Endometrium (tissue), 2 donors: ENCODE measurements at regions not wholly inside any gene's neighbourhood (a gene's known extent, or its start where the extent isn't known, plus 50 kb on each side); places are given as distances from the start of the nearest gene placed in this dataset.

Experiments used
- FAIRE-seq: peaks from 2 replicates; lab custom pipeline; 2012; peaks lifted over from hg19 to GRCh38; lab: Jason Lieb, UNC
- donor health status: control.
- donor health status: control.

- no peak for FAIRE-seq
Measured at GRCh38 chr1:177479600-177479999, 308.8 kb downstream of the BRINP2 start.

DNA sequence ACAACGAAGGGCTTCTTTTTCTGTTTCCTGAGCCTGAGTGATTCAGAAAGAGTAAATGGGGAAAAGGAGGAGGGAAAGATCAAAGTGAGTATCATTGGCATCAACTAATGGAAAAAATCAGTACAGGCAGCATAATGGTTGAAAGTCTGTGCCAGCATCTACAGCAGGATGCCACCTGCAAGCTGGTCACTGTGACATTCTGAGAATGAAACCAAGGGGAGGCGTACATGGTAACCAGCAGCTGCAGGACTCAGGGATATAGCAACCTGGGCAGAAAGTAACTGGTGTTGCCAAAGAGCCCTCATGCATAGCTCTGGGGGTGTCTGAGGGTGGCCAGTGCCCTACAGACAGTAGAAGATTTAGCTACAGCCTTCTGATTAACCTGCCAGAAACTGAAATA is 305.9 kb downstream of the BRINP2 start:
- no peak for FAIRE-seq

- FAIRE-seq = no peak
Measured at GRCh38 chr1:177472567-177472966, 301.8 kb downstream of the BRINP2 start.

DNA sequence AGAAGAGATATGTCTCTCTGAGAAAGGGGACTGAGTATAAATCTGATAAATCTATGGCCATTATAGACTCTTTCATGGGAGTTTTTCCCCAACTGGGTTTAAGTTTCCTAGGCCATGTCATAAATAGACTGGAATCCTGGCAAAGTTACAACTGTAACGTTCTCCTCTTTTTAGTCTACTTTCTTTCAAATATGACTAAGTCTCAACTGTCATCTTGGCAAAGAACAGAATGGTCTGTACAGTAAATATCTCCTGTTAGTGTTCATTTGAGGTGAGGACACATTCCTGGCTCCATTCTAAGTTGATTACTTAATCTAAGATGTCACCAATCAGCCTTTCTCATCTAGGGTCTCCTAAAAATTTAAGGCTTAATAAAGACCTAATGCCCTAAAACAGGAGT is 300.5 kb downstream of the BRINP2 start:
- no peak for FAIRE-seq

DNA sequence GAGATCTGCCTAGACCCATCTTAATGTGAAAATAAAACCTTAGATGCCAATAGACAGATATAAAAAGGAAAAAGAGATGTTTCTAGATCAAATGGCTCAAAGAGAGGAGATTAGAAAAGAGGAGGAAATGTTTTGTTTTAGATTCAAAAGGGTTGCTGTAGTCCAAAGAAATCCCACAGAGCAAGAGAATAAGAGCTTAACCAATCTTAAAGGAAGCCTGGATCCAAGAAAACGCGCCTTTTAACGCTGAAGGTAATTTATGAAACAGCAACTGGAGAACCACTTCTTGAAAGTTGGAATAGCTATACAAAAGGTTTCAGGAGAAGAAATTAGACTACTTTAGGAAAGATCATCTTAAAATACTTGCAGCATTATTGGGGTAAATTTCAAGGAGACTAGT is 298.8 kb downstream of the BRINP2 start:
- FAIRE-seq = no peak

GRCh38 chr1:177466286-177466685 is 295.5 kb downstream of the BRINP2 start:
- FAIRE-seq = no peak

DNA sequence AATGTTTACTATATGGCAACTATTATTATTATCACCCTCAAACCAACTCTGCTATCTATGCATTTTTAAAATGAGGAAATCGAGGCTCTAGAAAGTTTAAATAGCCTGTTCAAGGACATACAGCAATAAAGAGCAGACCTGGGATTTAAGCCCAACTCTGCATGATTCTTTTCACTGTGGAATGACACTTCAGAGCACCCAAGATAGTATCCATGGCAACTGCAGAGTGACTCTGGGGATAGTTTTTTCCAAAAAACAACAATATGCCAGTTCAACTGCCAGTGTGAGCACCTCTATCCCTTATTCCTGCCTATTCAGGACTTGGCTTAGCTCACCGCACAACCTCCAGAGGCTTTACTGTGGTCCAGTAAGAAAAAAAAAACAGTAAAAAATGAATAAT is 293.9 kb downstream of the BRINP2 start:
- FAIRE-seq = no peak

GRCh38 chr1:177451191-177451590 is 280.4 kb downstream of the BRINP2 start:
- FAIRE-seq = no peak

DNA sequence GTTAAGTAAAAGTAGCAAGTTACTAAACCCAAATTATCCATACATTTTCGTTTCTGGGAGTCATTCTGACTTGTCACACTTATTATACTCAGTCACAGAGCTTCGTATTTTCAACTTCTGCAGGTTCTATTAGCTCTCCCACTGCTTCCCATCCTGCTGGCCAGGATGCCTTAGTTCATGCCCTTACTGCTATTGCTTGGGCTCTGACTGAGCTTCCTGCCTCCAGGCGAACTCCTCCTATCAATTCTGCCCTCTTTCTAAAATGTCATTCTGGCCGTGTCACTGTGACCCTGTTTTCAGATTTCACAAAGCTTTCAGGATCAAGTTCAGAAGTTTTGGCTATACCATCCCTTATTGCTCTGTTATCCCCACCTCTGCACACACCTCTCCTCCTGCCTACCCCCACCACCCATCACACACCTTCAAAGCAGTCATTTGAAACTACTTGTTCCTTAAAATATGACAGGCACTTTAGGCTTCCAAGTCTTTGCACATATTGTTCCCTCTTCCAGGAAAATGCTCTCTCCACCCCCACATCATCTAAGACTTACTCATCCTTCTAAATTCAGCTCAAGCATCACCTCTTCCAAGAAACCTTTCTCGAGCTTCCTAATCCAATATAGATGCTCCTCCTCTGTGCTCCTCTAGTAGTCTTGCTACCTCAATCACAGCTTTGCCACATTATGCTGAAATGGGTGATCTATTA is 278.0 kb downstream of the BRINP2 start:
- no peak for FAIRE-seq

DNA sequence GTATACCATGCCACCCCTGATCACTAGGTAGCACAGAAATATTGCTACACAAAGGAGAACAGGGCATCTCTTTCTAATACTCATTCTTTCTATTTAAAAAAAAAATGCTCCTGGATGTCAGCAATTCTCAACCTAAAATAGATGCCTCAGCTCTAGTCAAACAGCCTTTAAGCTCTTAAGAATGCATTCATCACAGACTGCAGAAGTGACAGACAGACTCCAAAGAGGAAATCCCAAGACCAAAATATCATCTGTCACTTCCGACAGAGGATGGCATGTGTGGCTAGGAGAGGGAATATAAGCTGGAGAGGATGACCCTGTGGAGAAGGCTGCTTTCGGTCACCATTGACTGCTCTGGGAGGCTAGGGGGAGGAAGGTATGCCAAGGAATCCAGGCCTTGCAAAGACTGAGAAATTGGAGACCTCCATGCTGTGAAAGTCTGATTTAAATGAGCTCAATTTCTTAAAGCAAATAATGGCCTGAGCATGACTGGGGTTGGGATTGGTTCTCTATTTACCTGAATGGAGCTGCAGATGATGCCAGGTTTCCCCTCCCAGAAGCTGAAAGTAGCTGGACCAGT is 277.4 kb downstream of the BRINP2 start:
- FAIRE-seq = no peak

- no peak for FAIRE-seq
Measured at GRCh38 chr1:177444997-177445746, 274.4 kb downstream of the BRINP2 start.

DNA sequence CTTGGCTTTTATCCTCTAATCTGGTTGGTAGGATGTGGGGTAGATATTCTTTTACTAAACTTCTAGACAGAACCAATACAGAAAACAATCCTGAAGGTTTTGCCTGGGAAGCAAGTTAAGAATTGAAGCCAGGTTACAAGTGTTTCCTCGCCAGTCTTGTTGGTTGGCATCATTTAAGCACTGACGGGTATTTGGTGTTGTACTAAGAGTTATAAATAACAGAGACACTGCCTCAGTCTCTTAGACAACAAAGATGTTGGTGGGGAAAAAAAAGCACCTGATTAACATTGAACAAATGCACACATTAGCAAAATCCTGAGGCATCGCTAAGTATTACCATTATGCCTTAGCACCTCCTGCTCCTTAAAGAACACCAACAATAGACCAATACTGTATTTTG is 272.2 kb downstream of the BRINP2 start:
- FAIRE-seq = no peak

DNA sequence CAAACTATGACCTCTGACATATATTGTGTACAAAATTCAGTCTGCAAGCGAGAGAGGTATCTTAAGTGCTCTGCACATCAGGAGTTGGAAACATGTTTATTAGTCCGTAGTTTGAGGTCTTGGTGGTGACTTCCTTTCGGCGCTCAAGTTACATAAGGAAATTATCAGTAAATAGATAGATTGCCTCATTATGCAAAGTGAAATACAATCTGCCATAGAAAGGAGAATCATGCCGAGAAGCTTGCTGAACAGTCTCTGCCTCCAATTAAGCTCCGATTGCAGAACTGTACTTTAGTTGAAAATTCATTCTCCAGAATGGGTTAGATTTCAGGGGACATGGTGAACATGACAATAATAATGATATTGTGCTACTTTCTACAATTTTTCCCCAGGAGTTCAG is 271.8 kb downstream of the BRINP2 start:
- FAIRE-seq = no peak

DNA sequence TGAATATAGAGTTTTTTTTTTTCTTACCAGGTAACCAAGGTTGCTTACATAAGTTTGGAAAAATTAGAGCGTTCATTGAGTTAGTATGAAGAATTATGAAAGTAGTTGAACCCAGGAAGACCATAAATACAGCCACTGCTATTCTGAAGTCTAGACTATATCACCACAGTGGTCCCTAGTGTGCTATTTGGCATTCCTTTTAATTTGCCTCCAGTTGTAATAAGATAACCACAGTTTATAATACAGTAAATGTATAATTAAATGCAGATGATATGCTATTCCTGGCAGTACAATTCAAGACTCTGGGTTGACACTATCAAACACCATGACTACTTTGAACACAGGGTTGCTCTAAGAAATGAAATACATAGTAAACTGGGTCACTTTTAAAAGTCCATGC is 270.5 kb downstream of the BRINP2 start:
- no peak for FAIRE-seq

- FAIRE-seq = no peak
Measured at GRCh38 chr1:177440821-177441220, 270.1 kb downstream of the BRINP2 start.

DNA sequence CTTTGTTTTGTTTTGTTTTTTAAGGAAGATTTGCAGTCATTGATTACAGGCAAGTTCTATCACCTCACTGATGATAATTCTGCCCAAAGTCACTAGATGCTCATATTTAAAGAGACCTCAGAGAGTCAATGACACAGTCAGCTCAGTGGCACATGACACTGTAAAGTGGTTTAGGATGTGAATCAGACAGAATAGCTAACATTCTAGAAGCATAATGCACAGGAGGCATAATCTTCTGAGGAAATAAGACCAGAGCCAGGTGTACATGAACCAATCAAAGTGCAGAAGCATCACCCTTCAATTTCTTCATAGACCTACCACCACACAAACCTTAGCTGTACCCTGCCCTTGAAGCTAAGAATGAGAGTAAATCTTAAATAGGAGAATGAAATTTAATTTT is 268.5 kb downstream of the BRINP2 start:
- no peak for FAIRE-seq

GRCh38 chr1:177435364-177435763 is 264.6 kb downstream of the BRINP2 start:
- no peak for FAIRE-seq

GRCh38 chr1:177432897-177433296 is 262.1 kb downstream of the BRINP2 start:
- FAIRE-seq = no peak

DNA sequence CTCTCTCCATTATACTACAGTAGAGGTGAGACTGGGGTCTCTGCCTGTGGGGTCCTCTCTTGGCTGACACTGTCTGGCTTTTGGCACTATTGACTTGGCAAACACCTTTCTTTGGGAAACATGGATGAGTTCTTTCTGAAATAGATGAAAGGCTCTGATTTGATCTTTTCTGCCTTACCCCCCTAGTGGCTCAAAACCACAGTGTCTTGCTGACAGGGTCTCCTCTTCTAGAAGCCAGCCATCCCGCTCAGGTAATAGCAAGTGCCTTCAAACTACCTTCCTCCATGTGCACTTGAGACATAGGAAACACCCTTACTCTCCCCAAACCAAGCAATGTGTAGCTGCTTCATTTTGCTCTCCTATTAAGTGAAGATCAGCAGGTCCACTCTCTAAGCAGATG is 260.4 kb downstream of the BRINP2 start:
- FAIRE-seq = no peak

DNA sequence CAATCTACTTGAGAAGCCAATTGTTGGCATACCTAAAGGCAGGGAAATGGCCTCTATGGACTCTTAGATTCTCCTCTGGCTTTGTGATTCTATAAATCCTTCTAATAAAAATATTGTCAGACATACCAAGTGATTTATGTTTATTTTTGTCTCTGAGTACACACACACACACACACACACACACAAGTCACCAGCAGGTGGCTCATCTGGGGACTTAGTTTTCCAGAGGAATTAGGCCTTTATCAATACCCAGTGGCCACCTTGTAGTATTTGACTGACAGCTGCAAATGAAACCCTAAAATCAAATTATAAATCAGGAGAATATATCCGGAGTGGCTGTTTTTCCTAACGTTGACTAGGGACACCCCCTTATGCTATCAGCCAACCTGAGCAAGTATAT is 258.5 kb downstream of the BRINP2 start:
- no peak for FAIRE-seq

GRCh38 chr1:177427811-177428210 is 257.1 kb downstream of the BRINP2 start:
- FAIRE-seq = no peak

DNA sequence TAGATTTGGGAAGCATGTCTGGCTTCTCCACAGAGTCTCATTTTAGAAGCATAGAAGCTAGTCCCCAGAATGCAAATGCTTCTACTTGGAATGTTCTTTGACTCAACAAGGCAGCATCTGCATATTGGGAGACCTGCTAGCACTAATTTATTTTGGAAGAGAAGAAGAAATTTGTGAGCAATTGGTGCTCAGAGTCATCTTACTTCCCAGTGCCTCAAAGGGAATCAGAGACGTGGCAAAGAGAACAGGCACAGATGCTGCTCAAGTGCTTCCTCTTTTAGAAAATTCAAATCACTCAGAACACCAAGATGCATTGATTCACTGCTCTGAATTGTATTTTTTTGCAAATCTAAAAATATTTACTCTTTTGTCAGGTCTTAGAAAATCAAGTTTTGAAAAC is 255.7 kb downstream of the BRINP2 start:
- FAIRE-seq = no peak

DNA sequence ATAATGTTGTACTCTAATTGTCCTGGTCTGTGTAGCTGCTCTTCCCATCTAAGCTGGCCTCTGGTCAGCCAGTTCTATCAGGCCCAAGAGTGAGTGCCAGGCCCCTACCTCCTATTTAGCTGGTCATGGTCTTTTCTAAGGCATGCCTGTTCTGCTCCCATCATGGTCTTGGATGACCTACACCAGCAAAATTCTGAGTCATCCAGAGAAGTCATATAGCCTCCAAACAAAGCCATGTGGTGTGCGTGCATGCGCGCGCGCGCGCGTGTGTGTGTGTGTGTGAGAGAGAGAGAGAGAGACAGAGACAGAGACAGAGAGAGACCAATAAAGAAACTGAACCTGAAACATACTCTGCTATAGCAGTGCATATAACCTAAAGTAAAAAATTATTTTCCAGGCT is 254.4 kb downstream of the BRINP2 start:
- no peak for FAIRE-seq

GRCh38 chr1:177424744-177425143 is 254.0 kb downstream of the BRINP2 start:
- no peak for FAIRE-seq
